GM12891 (cell line): ENCODE measurements at regions not wholly inside any gene's neighbourhood (a gene's known extent, or its start where the extent isn't known, plus 50 kb on each side); places are given as distances from the start of the nearest gene placed in this dataset.

Experiments used
- DNase-seq: peaks from one replicate; pipeline ENCODE4 v3.0.0; 2011; ENCODE audit warnings: low spot score; ENCODE audit not compliant: insufficient read length
- FAIRE-seq: peaks from 2 replicates; lab custom pipeline; 2011; peaks lifted over from hg19 to GRCh38; lab: Jason Lieb, UNC
- PAX5 ChIP-seq: IDR thresholded peaks from 2 replicates; pipeline ENCODE4 v1.6.1; 2011; ENCODE audit warnings: low read length, moderate library complexity, mild to moderate bottlenecking; ENCODE audit not compliant: insufficient read depth, severe bottlenecking
- POLR2A ChIP-seq: IDR thresholded peaks from 2 replicates; pipeline ENCODE4 v1.6.1; 2011; ENCODE audit warnings: low read depth, low read length, control low read depth
- POLR2AphosphoS5 ChIP-seq: IDR thresholded peaks from 2 replicates; pipeline ENCODE4 v1.6.1; 2011; ENCODE audit warnings: low read depth, low read length, control low read depth
- POU2F2 ChIP-seq: IDR thresholded peaks from 2 replicates; pipeline ENCODE4 v1.6.1; 2011; ENCODE audit warnings: low read depth, mild to moderate bottlenecking, control low read depth, low read length, moderate library complexity
- SPI1 ChIP-seq: IDR thresholded peaks from 2 replicates; pipeline ENCODE4 v1.6.1; 2011; ENCODE audit warnings: low read depth, low read length, control low read depth
- TAF1 ChIP-seq: IDR thresholded peaks from 2 replicates; pipeline ENCODE4 v1.6.1; 2011; ENCODE audit warnings: low read depth, low read length, control low read depth

DNA sequence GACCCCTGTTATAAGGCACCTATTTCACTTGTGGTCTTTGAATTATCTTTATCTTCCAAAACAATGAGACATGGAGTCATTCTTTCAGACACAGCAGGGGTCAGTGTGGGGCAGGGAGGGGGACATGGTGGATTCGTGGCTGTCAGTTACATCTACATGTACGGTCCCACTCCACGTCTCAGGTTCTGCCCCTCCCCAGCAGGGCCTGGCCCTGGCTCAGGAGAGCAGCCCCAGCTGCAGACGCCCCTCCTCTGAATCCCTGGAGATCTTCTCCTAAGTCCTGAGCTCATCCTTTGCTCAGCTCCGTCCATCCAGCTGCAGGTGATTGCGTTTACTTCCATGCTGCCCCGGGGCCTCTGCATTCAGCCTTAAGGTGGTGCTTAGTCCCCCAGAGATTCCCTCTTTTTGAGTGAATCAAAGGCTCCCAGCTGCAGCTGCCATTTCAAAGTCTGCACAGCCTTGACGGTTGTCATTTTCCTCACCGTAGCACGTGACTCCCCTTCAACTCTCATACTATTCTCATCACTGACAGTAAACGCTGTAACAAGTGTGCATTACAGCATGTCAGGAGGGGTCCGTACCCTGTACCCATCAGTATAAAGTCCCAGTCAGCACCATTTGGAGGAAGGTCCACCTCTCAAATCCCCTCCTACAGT lies 113.4 kb upstream of the TCERG1L start:
- no peak for FAIRE-seq
- TF ChIP-seq SPI1 (no peak), POLR2AphosphoS5 (no peak), POLR2A (no peak), PAX5 (no peak), POU2F2 (no peak), TAF1 (no peak)

DNA sequence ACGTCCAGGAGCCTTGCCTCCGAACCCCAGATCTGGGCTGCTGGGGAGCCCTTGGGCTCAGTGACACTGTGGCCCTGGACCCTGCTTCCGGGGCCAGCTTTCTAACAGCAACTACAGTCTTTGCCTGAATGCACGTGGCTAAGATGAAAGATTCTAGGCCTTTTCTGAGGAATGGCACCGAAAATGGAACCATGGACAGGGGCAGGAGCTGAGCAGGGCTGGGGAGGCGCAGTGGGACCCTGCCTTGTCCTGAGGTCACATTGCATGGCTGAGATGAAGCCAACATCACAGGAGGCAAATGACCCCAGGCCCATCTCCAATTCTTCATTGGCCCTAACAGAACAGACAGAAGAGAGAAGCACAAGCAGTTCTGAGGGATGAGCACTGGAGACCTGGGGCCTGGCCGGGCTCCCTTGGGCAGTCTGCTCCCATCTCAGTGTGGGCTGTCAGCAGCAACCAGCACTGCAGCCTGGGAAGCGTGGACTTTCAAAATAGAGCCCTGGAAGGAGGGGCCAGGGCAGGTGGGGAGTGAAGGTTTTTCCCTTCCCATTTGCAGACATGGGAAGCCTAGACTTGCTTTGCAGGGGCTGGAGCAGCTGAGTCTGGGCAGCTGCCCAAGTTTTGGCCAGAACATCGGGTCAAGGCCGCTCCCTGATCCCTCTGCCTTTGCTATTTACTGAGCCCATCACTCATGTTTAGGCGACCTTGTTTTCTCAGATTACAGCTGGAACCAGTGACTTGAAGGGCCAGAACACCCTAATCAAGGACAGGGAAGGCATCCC lies 114.4 kb upstream of the TCERG1L start:
- no peak for TF ChIP-seq POLR2A
- TF ChIP-seq PAX5: no peak
- TF ChIP-seq POU2F2: no peak
- DNase-seq (no peak), FAIRE-seq (no peak)

More for the DNA sequence above, 113.4 kb upstream of the TCERG1L start:
- DNase-seq: no peak

DNA sequence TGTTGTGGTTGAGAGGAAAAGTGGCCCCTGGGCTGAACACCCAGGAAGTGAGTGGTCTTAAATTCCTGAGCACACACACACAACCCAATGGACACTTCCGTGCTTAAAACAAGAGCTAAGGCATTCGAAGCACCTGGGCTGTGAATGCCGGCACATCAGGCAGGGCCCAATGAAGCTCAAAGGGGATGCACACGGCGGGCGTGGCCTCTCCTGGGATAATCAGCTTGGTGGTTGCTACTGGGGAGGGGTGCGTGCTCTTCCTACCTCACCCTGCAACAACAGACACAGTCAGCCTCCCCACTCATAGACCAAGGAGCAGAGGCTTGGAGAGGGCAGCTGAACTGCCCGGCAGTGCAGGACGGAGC lies 115.0 kb upstream of the TCERG1L start:
- TF ChIP-seq POLR2A (no peak), POU2F2 (no peak), PAX5 (no peak), POLR2AphosphoS5 (no peak), TAF1 (no peak), SPI1 (no peak)
- FAIRE-seq (no peak), DNase-seq (no peak)

DNA sequence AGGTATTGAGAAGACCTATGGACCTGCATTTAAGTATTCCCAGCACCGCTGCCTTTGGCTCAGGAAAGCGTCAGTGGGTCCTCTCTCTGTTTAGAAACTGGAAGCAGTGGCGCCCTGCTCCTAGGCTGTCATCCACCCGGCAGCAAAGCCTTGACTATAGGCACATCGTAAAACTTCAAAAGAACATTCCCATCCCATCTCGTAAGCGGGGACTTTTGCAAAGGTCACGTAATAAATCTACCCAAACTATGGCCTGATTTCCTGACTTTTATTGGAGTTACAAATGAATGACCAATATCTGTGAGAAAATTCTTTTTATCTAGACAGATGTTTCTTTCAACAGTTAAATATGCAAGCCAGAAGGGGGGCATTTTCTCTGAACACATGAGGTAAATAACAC lies 115.8 kb upstream of the TCERG1L start:
- FAIRE-seq: no peak
- TF ChIP-seq SPI1: no peak
- TF ChIP-seq POLR2AphosphoS5: no peak
- no peak for TF ChIP-seq TAF1
- TF ChIP-seq POU2F2: no peak
- no peak for TF ChIP-seq POLR2A
- no peak for TF ChIP-seq PAX5
- no peak for DNase-seq

DNA sequence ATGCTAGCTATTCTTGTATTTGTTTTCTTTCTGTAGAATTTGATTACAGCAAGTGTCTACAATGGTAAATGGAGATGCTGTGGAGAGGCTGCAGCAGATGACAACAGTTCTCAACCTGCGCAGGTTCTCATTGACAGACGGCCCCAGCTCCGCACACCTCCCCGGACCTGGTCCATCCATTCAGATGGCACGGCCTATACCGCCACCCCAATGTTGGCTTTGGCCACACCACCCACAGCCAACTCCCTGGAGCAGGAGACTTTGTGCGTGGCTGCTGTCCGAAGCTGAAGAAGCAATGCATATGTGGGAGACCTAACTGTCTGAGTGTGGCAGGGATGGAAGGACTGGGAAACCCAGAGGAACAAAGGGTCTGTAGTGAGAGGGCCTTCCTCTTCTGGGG lies 116.4 kb upstream of the TCERG1L start:
- no peak for FAIRE-seq

DNA sequence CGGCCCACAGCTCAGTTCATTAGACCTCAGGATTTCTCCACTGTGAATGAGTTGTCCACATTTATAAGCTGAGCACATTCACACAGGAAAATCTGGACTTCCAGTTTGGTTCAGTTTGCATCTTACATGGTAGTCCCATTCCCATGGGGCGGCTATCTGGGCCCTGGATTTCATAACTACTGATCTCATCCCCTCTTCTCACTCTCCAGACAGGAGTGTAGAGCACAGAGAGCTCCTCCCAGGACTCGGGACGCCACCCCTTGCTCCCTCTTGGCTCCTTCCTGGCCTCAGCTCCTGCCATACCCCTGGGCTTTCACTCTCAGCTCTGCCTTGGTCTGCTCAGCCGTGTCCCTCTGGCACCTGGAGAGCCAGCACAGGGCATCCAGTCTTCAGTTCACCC lies 117.6 kb upstream of the TCERG1L start:
- DNase-seq (no peak), FAIRE-seq (no peak)
- no peak for TF ChIP-seq POLR2A
- no peak for TF ChIP-seq SPI1
- no peak for TF ChIP-seq POLR2AphosphoS5
- no peak for TF ChIP-seq PAX5
- TF ChIP-seq TAF1: no peak
- TF ChIP-seq POU2F2: no peak

More for the DNA sequence above, 116.4 kb upstream of the TCERG1L start:
- no peak for DNase-seq
- TF ChIP-seq POLR2A: no peak
- no peak for TF ChIP-seq POU2F2
- TF ChIP-seq PAX5: no peak
- no peak for TF ChIP-seq SPI1
- no peak for TF ChIP-seq POLR2AphosphoS5

DNA sequence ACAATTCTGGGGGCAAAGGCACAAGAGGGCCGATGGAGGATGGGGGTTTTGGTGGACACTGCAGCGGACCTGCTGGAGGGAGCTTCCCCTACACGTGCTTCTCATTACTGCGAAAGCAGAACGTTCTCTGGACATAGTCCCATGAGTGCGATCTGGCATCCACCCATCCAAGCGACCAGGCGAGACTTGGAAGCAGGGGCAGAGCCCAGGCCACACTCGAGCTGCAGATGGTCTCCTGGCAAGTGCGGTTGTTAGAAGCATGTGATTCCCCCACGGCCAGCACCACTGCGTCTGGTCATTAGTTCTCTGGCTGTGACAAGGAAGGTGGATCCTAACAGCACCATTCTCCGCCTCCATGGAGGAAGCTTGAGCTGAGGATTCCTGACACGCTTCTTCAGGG lies 118.4 kb upstream of the TCERG1L start:
- FAIRE-seq (no peak), DNase-seq (no peak)
- no peak for TF ChIP-seq POLR2AphosphoS5
- TF ChIP-seq PAX5: no peak
- TF ChIP-seq SPI1: no peak
- TF ChIP-seq POU2F2: no peak
- no peak for TF ChIP-seq POLR2A
- TF ChIP-seq TAF1: no peak

DNA sequence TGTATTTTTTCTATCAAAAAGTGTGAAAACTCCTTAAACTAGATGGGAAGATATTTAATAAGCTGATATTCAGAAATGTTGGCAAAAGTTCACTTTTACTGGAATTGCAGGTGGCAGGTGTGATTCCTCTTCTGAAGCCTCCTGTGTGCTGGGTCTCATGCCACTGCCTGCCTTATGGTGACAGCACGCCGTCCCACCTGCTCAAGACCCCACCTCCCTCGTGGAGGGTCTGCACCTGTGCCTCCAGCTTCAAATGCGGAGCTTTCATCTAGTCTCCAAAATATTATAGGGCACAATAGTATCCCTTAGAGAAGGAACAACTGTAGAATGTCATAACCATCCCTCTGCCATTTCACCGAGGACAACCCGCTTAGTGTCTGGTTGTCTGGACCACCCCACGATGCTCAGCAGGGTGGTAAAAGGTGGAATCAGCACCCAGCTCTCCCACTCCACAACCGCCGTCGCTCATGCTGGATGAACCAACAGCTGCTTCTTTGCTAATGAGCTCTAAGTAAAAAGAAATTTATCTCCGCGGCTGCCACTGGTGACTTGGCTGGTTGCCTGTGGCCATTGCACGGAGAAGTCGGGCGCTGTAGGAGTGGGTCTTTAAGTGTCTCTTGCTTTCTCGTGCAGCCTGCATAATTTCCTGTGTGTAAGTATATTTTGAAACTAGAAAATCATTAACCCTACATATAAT lies 119.3 kb upstream of the TCERG1L start:
- TF ChIP-seq TAF1 (no peak), SPI1 (no peak), POU2F2 (no peak)
- no peak for DNase-seq
- FAIRE-seq: no peak

DNA sequence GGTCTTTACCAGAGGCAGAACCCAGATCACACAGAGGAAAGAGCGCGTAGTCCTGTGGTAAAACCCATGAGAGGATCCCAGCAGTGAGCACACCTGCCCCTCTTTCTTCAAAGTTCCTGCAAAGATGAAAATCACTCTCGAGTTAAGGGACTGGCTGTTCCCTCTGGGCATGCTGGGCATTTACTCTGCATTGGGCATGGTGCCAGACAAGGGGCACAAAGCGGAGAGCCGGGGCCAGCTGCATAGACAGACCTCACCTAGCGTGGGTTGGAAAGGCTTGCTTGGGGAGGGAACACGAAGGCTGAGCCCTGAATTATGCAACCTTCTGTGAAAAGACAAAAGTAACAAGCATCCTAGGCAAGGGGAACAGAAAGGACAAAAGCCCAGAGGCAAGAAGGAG lies 120.0 kb upstream of the TCERG1L start:
- DNase-seq: no peak
- no peak for FAIRE-seq
- TF ChIP-seq TAF1 (no peak), SPI1 (no peak), POLR2A (no peak), PAX5 (no peak), POU2F2 (no peak), POLR2AphosphoS5 (no peak)
